NB4 (cell line): ENCODE measurements at regions not wholly inside any gene's neighbourhood (a gene's known extent, or its start where the extent isn't known, plus 50 kb on each side); places are given as distances from the start of the nearest gene placed in this dataset.

ENCODE experiments used
- POLR2A ChIP-seq: IDR thresholded peaks from 2 replicates; pipeline ENCODE4 v1.6.1; 2011; ENCODE audit warnings: mild to moderate bottlenecking; ENCODE audit not compliant: insufficient read length; ENCODE audit errors: extremely low read depth
- TF ChIP-seq, protein P1 (sequence below): IDR thresholded peaks from one replicate; pipeline ENCODE4 v1.5.1; 2012; ENCODE audit warnings: low read depth, low read length

DNA sequence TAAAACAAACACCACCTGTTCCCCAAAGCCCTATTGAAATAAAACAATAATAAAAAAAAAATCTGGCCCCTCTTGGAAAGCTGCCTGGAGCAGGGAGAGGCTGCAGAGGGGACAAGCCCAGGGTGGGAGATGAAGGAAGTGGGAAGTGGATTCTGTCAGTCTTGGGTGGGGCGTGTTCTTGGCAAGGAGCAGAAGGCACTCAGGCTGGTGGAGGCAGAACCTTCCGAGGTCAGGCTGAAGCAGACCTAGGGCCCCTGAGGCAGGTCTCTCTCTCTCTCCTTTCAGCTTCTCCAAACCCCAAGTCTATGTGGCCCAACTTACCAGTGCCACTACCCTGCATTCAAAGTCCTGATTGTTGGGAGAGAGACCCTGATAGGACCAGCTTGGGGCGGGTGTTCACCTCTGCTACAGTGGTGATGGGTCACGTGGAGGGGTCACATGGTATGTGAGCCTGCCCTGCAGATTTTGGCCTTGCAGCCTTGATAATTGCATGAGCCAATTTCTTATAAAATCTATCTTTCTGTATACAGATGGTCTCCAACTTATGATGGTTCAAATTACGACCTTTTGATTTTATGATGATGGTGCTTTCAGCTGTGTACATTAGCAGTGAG is 145.4 kb upstream of the C1orf174 start:
- TF ChIP-seq, protein P1, sequence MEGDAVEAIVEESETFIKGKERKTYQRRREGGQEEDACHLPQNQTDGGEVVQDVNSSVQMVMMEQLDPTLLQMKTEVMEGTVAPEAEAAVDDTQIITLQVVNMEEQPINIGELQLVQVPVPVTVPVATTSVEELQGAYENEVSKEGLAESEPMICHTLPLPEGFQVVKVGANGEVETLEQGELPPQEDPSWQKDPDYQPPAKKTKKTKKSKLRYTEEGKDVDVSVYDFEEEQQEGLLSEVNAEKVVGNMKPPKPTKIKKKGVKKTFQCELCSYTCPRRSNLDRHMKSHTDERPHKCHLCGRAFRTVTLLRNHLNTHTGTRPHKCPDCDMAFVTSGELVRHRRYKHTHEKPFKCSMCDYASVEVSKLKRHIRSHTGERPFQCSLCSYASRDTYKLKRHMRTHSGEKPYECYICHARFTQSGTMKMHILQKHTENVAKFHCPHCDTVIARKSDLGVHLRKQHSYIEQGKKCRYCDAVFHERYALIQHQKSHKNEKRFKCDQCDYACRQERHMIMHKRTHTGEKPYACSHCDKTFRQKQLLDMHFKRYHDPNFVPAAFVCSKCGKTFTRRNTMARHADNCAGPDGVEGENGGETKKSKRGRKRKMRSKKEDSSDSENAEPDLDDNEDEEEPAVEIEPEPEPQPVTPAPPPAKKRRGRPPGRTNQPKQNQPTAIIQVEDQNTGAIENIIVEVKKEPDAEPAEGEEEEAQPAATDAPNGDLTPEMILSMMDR = no peak
- TF ChIP-seq POLR2A = no peak
